Brain microvascular endothelial cell (primary cell): ENCODE measurements at regions not wholly inside any gene's neighbourhood (a gene's known extent, or its start where the extent isn't known, plus 50 kb on each side); places are given as distances from the start of the nearest gene placed in this dataset.

Experiments
- DNase-seq: peaks from one replicate; pipeline ENCODE4 v3.0.0-alpha.2; 2020
- H3K27ac ChIP-seq: fragments of 250-450 bp; sonication (Bioruptor Pico); 2 replicates; pipeline ENCODE4 v1.5.1; 2020; ENCODE audit warnings: mild to moderate bottlenecking, moderate library complexity
- H3K27me3 ChIP-seq: fragments of 250-450 bp; sonication (Bioruptor Pico); replicated peaks from 2 replicates; pipeline ENCODE4 v1.5.1; 2020; ENCODE audit warnings: mild to moderate bottlenecking
- H3K36me3 ChIP-seq: fragments of 250-450 bp; sonication (Bioruptor Pico); replicated peaks from 2 replicates; pipeline ENCODE4 v1.5.1; 2020; ENCODE audit warnings: mild to moderate bottlenecking
- H3K4me3 ChIP-seq: 2 replicates; pipeline ENCODE4 v1.5.1; 2011; ENCODE audit warnings: low read depth, mild to moderate bottlenecking, control low read depth, low read length, moderate library complexity
- CTCF ChIP-seq: IDR thresholded peaks from 2 replicates; pipeline ENCODE4 v1.5.1; 2011; ENCODE audit warnings: low read depth, mild to moderate bottlenecking, moderate library complexity, low read length, control low read depth, inconsistent platforms; ENCODE audit errors: missing control alignments
- in situ Hi-C: cut with HindIII; loops from 2 replicates; pipeline ENCODE4 v1.10.0; 2017; ENCODE audit warnings: low sequenced_read_pairs, low pct_ligation_motif_present

DNA sequence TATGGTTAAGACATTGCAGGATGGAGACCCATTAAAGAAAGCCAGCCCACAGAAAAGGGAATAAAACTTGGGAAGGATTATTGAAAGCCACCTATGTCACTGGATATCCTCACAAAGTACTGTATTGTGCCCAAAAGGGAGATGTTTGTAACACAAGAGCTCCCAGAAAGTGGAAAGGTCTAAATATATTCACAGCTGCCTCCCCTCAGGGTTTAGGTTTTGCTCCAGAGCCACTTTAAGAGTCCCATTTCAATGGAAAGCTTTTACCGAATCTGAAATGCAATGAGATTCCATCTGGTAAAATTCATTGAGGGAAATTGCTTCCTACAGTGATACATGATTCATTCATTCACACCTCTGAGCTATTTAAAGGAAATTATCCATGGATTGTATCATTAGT lies 176.4 kb downstream of the XPNPEP1 start:
- H3K27ac ChIP-seq: no peak overlapping the region
- TF ChIP-seq CTCF: no peak
- H3K4me3 ChIP-seq: no peak overlapping the region
- DNase-seq: no peak
- in situ Hi-C loops: no loop called here
- no peaks in the 10 kb centered on the region for H3K36me3 ChIP-seq
- H3K27me3 ChIP-seq: no peaks in the 10 kb centered on the region

- in situ Hi-C loops: no loop called here
- Histone ChIP-seq H3K4me3 (no peak overlapping the region), H3K27ac (no peak overlapping the region), H3K36me3 (no peaks in the 10 kb centered on the region), H3K27me3 (no peaks in the 10 kb centered on the region)
- no peak for DNase-seq
- TF ChIP-seq CTCF: no peak
Measured at GRCh38 chr10:109744020-109744419, 179.3 kb downstream of the XPNPEP1 start.

- in situ Hi-C loops: no loop called here
- TF ChIP-seq CTCF: no peak
- no peak for DNase-seq
- Histone ChIP-seq H3K36me3 (no peaks in the 10 kb centered on the region), H3K27ac (no peak overlapping the region), H3K4me3 (no peak overlapping the region), H3K27me3 (no peaks in the 10 kb centered on the region)
Measured at GRCh38 chr10:109743574-109743973, 179.7 kb downstream of the XPNPEP1 start.

GRCh38 chr10:109743146-109743545 lies 180.2 kb downstream of the XPNPEP1 start:
- no peak for TF ChIP-seq CTCF
- DNase-seq: no peak
- Histone ChIP-seq H3K27me3 (no peaks in the 10 kb centered on the region), H3K27ac (no peak overlapping the region), H3K4me3 (no peak overlapping the region), H3K36me3 (no peaks in the 10 kb centered on the region)
- in situ Hi-C loops: no loop called here

DNA sequence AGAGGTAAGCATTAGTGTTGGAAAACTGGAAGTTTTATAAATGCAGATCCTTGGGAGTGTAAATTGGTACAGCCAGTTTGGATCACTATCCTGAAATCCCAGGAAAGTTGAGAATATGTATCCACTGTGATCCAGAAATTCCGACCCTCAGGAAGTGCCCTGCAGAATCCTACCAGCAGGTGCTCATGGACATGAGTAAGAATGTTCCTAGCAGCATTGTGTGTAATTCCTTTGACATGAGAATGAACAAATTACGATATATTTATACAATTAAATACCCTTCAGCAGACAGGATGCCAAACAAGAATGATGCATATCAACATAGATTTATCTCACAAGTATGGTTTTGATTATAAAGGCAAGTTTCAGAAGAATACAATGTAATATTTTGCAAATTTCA lies 181.6 kb downstream of the XPNPEP1 start:
- Histone ChIP-seq H3K4me3 (no peak overlapping the region), H3K36me3 (no peaks in the 10 kb centered on the region), H3K27me3 (no peaks in the 10 kb centered on the region), H3K27ac (no peak overlapping the region)
- TF ChIP-seq CTCF: no peak
- in situ Hi-C loops: no loop called here
- DNase-seq: no peak

GRCh38 chr10:109740436-109740835 lies 182.9 kb downstream of the XPNPEP1 start:
- Histone ChIP-seq H3K4me3 (no peak overlapping the region), H3K27me3 (no peaks in the 10 kb centered on the region), H3K27ac (no peak overlapping the region), H3K36me3 (no peaks in the 10 kb centered on the region)
- TF ChIP-seq CTCF: no peak
- in situ Hi-C loops: no loop called here
- no peak for DNase-seq
